HG03460 (cell line): ENCODE measurements at regions not wholly inside any gene's neighbourhood (a gene's known extent, or its start where the extent isn't known, plus 50 kb on each side); places are given as distances from the start of the nearest gene placed in this dataset.
A peak's percentile ranks its signal among the peaks of the same experiment; 100 is the strongest.
"Not testable (repeated sequence)": the region's sequence is repeated elsewhere in the genome, so short reads cannot be mapped to it uniquely, and the experiment has no call there.

Experiments
- ATAC-seq: cut with Tn5 transposase; IDR thresholded peaks from one replicate; pipeline ENCODE4 v1.9.1; 2021; ENCODE audit not compliant: unreplicated experiment

- no peak for ATAC-seq
Measured at GRCh38 chr9:89695441-89695891, 90.7 kb downstream of the GADD45G start.

GRCh38 chr9:89695979-89696378 is 91.2 kb downstream of the GADD45G start:
- not testable (repeated sequence) for ATAC-seq

- ATAC-seq = no peak
Measured at GRCh38 chr9:89696780-89697179, 92.0 kb downstream of the GADD45G start.

GRCh38 chr9:89697553-89697952 is 92.7 kb downstream of the GADD45G start:
- ATAC-seq = no peak

- ATAC-seq = no peak
Measured at GRCh38 chr9:89698411-89699005, 93.7 kb downstream of the GADD45G start.

- ATAC-seq = no peak
Measured at GRCh38 chr9:89699646-89700045, 94.8 kb downstream of the GADD45G start.

- ATAC-seq = peak; percentile 78
Measured at GRCh38 chr9:89701221-89701798, 96.5 kb downstream of the GADD45G start.

- no peak for ATAC-seq
Measured at GRCh38 chr9:89702401-89702800, 97.6 kb downstream of the GADD45G start.

- ATAC-seq = no peak
Measured at GRCh38 chr9:89705651-89706050, 100.8 kb downstream of the GADD45G start.

GRCh38 chr9:89706086-89706485 is 101.3 kb downstream of the GADD45G start:
- ATAC-seq = no peak

GRCh38 chr9:89706731-89707191 is 101.9 kb downstream of the GADD45G start:
- ATAC-seq = no peak

GRCh38 chr9:89710697-89711096 is 105.9 kb downstream of the GADD45G start:
- no peak for ATAC-seq

- no peak for ATAC-seq
Measured at GRCh38 chr9:89711866-89712265, 107.1 kb downstream of the GADD45G start.

GRCh38 chr9:89712283-89712682 is 107.5 kb downstream of the GADD45G start:
- no peak for ATAC-seq

GRCh38 chr9:89714321-89714720 is 109.5 kb downstream of the GADD45G start:
- ATAC-seq = no peak

GRCh38 chr9:89715318-89715858 is 110.6 kb downstream of the GADD45G start:
- no peak for ATAC-seq

GRCh38 chr9:89715881-89716280 is 111.1 kb downstream of the GADD45G start:
- no peak for ATAC-seq

GRCh38 chr9:89716559-89716958 is 111.7 kb downstream of the GADD45G start:
- ATAC-seq = no peak

- ATAC-seq = no peak
Measured at GRCh38 chr9:89718176-89718575, 113.4 kb downstream of the GADD45G start.

- ATAC-seq = no peak
Measured at GRCh38 chr9:89718651-89719050, 113.8 kb downstream of the GADD45G start.

GRCh38 chr9:89719202-89719601 is 114.4 kb downstream of the GADD45G start:
- no peak for ATAC-seq

GRCh38 chr9:89720696-89721175 is 115.9 kb downstream of the GADD45G start:
- no peak for ATAC-seq
